Hematopoietic multipotent progenitor cell treated with erythropoietin and hydrocortisone succinate and interleukin-3 and kit ligand, for 4 days (in vitro differentiated cells): ENCODE measurements at regions not wholly inside any gene's neighbourhood (a gene's known extent, or its start where the extent isn't known, plus 50 kb on each side); places are given as distances from the start of the nearest gene placed in this dataset.
A peak's percentile ranks its signal among the peaks of the same experiment; 100 is the strongest.
"Not testable (repeated sequence)": the region's sequence is repeated elsewhere in the genome, so short reads cannot be mapped to it uniquely, and the experiment has no call there.

Experiments
- DNase-seq: peaks from one replicate; pipeline ENCODE4 v3.0.0-alpha.2; 2015

DNA sequence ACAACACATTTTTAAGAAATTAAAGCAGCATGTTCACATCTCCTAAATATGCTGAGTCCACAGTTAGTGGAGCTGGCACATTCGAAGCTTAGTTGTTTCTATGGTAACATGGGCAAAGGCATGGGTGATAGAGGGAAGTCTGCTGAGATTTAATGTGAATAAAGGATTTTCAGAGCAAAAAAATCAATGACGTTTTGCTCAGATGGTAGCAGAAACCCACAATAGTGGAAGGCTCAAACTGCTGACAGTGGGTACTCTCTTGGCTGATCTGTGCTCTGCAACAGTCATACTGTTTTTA, 795.1 kb upstream of the ARPP21 start:
- DNase-seq = no peak

GRCh38 chr3:34851137-34851536, 788.2 kb upstream of the ARPP21 start:
- no peak for DNase-seq

GRCh38 chr3:34852844-34853439, 786.4 kb upstream of the ARPP21 start:
- no peak for DNase-seq

DNA sequence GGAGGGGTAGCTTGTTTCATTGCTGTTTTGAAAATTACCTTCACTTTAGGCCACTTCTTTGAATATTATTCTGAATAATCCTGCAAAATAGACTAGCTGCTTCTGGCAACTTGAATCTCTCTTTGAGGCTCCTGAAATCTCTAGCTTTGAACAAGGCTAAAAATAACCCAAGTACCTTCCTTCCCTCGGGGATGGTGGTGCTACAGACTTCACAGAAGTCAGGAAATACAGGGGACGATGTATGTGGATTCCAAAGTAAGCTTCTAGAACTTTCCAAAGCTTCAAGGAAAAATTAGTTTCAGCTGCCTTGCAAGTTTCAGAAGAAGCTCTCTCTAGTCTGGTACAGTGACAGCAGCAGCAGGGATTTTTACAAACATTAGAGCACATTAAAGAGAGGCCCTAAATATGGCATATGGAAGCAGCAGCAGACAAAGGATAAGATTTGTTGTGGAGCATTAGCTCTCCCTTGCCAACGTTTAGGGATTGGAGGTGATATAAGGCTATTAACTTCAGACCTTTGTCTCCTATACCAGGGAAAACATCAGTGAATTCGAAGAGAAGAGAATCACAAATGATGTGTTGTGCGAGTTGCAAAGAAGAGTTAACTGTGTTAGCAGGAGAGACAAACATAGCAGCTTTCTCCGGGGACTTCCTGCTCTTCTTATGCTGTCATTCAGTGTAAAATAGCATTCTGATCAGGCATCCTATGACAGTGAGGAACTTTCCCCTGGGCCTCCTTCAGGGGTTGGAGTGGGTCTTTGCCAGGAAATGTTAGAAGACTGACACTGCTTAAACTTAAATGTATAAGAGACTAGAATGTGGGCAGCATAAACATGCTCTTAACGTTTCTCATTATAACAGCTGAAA, 783.0 kb upstream of the ARPP21 start:
- DNase-seq = no peak

DNA sequence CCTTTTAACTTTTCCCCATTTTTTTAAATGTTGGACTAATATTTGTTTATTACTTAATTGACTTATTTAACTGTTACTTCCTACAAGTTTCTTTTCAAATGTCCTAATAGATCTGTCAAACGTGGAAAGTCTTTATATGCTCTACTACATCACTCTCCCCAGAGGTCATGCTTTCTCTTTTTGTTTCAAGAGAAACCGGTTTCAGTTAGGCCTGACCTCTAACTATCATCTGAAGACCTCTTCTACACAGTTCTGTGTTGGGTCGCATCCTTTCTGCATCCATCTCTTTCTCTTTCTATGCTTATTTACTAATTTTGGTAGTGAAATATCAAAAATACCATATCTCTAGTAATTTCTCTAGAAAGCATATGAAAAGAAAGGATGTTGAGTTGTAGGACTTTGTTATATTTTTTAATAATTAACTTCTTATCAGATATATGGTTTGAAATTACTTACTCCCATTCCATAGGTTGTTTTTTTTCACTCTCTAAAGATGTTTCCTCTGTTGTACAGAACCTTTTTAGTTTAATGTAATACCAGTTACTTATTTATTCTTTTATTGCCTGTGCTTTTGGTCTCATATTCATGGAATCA, 781.2 kb upstream of the ARPP21 start:
- DNase-seq = no peak

DNA sequence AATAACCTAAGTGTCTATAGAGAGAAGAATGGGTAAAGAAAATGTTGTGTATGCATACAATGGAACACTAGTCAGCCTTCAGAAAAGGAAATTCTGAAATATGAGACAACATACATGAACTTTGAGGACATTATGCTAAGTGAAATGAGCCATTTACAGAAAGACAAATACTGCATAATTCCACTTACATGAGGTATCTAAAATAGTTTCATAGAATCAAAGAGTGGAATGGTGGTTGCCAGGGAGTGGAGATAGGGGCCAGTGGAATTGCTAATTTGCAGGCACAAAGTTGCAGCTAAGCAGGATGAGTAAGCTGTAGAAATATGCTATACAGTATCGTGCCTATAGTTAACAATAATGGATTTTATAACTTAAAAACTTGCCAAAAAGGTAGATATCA, 779.6 kb upstream of the ARPP21 start:
- DNase-seq = no peak

DNA sequence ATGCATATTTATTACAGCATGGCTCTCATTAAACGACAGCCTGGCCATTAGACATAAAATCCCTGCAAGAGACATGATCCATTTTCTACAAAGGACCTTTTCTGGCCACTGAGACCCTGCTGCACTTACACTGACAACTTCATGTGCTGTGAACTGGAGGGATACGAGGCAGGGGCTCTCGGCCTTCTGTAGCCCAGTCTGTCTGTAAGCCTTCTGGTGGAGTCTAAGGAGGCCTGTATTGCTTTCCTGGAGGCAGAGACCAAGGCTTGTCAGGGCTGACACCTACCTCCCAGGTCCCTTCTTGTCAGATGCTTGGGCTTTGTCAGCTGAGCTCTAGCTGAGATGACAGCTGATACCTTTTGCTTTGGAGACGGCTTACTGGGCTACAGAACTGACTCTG, 776.9 kb upstream of the ARPP21 start:
- DNase-seq = no peak

DNA sequence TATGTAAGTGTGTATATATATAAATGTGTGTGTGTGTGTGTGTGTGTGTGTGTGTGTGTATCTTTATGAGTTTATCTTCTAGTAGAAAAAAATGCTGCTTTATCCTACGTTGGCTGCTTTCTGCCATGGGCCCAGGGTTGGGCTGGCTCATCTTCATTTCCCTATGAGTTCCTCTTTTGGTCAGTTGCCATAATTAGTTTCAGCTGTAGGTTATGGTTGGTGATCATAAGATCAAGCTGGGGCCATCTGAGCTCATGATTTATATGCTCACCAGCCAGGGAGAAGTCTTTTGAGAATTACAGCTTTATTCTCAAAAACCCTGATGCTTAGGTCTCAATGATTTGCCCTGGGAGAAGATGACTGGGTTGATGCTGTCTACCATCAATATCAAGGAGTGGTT, 775.8 kb upstream of the ARPP21 start:
- DNase-seq = no peak

GRCh38 chr3:34864011-34864410, 775.3 kb upstream of the ARPP21 start:
- DNase-seq = no peak

DNA sequence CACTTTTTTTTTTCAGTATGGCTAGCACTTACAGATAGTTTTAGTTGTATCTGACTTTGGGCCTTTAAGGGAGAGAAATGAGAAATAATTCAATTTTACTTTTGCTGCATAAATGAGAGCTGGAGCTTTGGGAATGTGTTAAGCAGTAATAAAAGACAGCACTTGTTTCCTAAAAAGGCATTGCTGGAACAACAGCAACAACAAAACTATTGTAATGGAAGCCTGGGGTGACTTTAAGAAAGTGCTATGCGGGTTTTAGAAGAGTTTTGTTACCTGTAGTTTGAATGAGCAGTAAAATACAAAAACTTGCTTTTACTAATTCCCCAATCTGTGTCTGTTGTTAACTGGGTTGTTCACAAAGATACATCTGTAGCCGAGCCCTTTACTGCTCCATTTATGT, 774.0 kb upstream of the ARPP21 start:
- DNase-seq = no peak

DNA sequence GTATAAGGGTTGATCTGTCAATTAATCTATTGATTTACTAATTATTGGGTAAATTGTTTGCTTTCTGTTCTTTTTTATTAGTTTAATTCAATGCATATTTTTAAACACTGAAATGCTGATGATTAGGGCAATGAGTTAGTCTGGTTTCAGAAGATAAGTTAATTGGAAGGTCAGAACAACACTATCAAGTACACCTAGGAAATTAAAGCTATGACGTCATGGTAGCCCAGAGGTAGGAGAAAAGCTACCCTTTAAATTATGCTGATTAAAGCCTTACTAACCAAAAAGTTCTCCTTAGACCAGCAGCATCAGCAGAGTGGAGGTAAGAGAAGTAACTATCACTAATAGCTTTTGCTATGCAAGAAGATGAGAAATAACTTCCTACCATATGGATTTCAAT, 770.4 kb upstream of the ARPP21 start:
- no peak for DNase-seq

DNA sequence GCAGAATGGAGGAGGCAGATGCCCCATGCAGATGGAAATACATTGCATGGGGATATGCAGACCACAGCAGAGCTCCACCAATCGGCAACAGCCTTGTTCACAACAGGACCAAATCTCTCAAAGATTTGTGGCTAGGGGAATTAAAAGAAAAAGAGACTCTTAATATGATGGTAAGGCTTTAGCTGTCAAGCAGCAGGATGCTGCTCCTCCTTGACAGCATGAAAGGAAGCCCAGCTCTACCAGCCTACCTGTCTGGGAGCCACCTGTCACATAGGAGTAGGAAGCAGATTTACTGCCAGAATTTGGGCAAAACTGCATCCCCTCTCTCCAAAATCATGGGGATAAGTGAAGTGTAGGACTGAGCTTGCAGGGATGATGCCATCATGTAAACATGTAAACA, 769.6 kb upstream of the ARPP21 start:
- DNase-seq = no peak

DNA sequence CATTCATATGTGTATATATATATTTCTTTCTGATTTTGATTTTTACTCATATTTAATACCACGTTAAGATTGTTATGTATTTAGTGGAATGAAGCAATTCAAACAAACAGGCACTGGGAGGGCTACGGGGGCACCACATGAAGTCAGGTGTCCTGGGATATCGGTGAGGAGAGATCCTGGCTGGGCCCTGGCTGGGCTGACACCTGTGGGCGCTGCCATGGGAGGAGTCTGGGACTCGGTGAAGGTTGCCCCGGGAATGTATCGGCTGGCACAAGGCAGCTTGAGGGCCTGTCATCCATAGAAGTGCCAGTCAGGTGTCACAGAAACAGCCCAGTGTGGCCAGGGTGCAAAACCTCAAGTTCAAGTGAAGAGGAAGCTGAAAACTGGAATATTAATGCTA, 766.9 kb upstream of the ARPP21 start:
- DNase-seq = no peak

DNA sequence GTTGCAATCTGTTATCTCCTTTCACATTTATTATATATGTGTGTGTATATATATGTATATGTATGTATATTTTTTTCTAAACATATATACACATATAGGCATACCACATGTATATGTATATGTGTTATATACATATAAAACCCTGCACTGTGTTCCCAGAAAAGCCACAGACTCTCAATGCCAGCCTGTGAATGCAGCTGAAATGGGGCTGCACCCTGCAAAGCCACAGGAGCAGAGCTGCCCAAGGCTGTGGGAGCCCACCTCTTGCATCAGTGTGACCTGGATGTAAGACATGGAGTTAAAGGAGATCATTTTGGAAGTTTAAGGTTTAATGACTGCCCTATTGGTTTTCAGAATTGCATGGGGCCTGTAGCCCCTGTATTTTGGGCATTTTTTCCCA, 762.3 kb upstream of the ARPP21 start:
- no peak for DNase-seq

DNA sequence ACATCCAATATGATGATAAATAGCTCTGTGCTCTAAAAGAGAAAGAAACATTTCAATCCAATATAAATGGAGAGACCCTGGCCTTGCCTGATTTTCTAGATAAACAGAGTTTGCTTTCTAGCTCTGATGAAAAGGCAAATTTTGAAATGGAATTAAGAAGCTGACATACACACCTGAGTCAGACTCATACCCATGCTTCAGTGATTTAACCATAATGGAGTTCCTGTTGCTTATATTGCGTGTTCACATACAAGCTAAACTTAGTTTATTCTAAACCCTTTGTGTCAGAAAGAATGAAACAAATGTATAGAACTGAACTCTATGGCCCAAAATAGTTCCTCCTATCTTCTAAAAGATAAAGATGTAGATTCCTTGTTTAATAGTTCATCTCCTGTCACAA, 760.8 kb upstream of the ARPP21 start:
- DNase-seq = no peak

DNA sequence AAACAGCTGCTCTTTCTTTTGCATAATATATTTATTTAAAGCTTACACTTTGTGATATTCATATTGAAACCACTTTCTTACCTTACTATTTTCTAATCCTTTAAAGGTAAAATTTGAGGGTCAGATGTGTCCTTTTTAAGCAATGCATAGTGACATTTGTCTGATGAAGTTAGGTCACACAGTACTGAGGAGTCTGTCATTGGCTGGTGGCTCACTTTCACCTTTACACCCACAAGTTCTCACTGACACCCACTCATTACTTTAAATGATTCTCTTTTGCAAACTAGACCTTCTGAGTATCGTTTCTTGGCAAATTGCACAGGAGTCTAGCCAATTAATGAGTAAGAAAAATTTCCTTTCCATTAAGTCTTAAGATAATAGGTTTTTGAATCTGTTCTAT, 758.3 kb upstream of the ARPP21 start:
- DNase-seq = no peak

DNA sequence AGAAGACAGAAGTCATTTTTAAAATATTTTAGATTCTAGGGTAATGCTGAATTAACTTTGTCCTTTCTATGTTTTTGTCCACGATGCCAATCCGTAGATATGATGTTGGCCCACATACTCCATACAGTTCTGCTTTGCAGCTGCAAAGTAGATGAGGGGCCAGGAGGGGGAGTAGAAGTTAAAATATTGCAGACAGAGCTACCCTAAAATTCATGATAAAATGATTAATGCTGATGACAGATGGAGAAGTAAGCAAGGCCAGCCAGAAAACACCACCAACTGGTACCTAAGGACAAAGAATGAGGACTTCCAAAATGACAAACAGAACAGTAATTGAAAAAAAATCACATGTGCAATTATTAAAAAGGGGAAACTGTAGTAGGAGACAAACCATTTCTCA, 756.6 kb upstream of the ARPP21 start:
- DNase-seq = peak; percentile 34

DNA sequence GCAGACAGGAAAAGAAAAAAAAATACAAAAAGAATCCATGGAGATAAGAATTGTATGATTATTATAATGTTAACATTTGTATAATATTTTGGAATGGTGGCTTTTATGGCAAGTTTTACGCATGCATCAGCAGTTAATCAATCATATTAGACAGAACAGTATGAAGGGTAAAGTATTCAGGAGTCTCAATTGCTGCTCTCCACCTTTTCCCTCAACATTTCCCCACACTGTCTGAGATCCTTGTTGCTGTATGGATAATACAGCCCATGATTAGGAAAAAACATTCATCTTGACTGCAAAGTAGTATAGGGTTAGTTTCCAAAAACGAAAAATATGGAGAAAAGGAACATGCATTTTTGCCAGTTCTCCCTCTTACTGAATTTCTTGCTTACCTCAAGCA, 755.3 kb upstream of the ARPP21 start:
- no peak for DNase-seq

DNA sequence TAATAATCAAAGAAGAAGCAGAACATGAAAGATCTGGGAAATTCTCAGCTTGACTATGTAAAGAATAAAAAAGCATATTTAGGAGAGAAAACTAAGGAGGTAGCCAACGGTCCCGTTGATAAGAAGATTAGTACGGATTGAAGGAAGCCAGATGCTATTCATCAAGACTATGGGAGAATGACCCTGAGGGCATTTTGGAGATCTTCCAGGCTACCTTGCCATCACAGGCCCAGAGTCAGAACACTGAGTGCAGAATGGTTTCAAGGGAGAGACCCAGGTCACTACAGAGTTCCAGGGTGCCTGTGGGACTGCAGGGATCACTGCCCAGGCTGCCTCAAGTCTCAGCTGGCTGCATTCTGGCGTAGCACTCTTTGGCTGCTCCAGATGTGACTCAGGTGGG, 752.9 kb upstream of the ARPP21 start:
- DNase-seq = no peak

DNA sequence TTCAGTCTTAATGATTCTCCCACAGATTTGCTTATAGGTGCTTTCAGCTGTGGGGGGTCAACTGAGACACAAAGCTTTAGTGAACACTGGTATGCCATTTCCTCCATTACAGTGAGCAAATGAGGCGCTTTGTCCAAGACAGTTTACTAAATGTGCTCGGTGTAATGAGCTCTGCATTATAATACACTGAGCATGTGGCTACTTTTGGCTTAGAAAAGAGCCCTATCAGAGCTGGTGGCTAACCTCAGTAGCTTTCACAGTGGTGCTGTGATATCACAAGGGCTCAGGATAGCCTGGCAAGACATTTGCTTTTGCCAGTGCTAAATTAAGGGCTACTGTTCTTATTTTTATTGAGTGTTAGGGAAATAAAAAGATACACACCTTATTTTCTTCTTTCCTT, 749.7 kb upstream of the ARPP21 start:
- no peak for DNase-seq

DNA sequence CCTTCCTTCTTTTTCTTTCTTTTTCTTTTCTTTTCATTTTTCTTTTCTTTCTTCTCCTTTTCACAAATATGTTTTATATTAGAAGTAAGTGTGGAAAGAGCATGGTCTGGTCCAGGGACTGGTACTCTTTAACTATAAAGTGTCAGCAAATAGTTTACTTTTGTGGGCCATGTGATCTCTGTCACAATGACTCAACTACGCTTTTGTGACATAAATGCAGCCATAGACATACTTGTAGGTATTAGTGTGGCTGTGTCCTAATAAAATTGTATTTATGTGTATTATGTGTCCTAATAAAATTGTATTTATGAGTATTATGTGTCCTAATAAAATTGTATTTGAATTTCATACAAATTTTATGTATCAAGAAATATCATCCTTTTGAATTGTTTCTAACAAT, 749.1 kb upstream of the ARPP21 start:
- DNase-seq = no peak

DNA sequence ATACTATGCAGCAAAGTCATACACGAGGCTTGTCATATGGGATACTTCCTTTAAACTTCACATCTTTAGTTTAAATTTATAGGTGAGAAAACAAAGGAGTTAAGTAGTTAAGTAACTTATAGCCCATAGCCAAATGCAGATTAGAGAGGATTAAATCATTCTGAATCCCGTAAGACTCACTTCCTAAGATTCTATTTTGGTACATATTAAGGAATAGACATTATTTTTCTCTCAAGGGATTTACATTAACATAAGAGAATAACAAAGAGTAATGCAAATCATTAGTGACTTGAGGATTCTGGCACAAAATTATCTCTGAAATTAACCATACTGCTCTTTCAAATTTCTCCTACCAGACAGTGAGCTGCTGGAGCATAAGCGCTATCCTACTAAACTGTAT, 747.4 kb upstream of the ARPP21 start:
- DNase-seq = no peak

DNA sequence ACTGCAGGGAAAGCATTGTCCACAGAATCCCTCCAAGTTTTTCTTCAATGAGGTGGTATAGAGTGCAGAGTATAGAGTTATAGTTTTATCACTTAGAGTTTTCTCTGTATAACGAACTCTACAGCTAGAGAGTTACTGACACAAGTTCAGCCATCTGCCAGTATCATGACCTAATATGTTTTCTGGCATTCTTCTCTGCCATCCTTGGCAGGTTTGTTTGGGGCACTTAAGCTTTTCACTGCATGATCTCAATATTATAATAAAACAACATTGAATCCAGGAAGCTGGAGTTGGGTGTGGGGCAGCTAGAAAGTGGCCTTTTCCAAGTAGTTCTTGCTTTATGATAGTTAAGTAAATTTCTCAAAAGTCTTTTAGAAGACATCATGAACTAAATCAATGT, 743.5 kb upstream of the ARPP21 start:
- DNase-seq = no peak

DNA sequence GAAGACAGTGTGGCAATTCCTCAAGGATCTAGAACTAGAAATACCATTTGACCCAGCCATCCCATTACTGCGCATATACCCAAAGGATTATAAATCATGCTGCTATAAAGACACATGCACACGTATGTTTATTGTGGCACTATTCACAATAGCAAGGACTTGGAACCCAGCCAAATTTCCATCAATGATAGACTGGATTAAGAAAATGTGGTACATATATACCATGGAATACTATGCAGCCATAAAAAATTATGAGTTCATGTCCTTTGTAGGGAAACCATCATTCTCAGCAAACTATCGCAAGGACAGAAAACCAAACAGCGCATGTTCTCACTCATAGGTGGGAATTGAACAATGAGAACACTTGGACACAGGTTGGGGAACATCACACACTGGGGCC, 729.6 kb upstream of the ARPP21 start:
- not testable (repeated sequence) for DNase-seq

- no peak for DNase-seq
Observed at GRCh38 chr3:34919025-34919424, 720.3 kb upstream of the ARPP21 start.
